IPS-20b (cell line): ENCODE measurements at regions not wholly inside any gene's neighbourhood (a gene's known extent, or its start where the extent isn't known, plus 50 kb on each side); places are given as distances from the start of the nearest gene placed in this dataset.
"Not testable (repeated sequence)": the region's sequence is repeated elsewhere in the genome, so short reads cannot be mapped to it uniquely, and the experiment has no call there.

Experiments used
- H3K27ac ChIP-seq: one replicate; pipeline ENCODE4 v1.5.1; 2013; ENCODE audit warnings: low read length
- H3K27me3 ChIP-seq: 2 replicates; pipeline ENCODE4 v1.6.1; 2013; ENCODE audit warnings: mild to moderate bottlenecking, low read length, inconsistent platforms; ENCODE audit not compliant: insufficient read depth
- H3K36me3 ChIP-seq: 2 replicates; pipeline ENCODE4 v1.6.1; 2013; ENCODE audit warnings: low read depth, mild to moderate bottlenecking, inconsistent platforms, low read length, moderate library complexity; ENCODE audit not compliant: insufficient read depth
- H3K4me1 ChIP-seq: 2 replicates; pipeline ENCODE4 v1.6.1; 2013; ENCODE audit warnings: mild to moderate bottlenecking, control low read depth, inconsistent platforms, low read length, moderate library complexity; ENCODE audit not compliant: insufficient read depth
- H3K4me3 ChIP-seq: 2 replicates; pipeline ENCODE4 v1.5.1; 2013; ENCODE audit warnings: mild to moderate bottlenecking, low read length, inconsistent platforms
- H3K9ac ChIP-seq: 2 replicates; pipeline ENCODE4 v1.6.1; 2013; ENCODE audit warnings: low read depth, mild to moderate bottlenecking, inconsistent platforms, low read length, moderate library complexity
- H3K9me3 ChIP-seq: 2 replicates; pipeline ENCODE4 v1.6.1; 2013; ENCODE audit warnings: mild to moderate bottlenecking, low read depth, low read length, inconsistent platforms; ENCODE audit not compliant: insufficient read depth

DNA sequence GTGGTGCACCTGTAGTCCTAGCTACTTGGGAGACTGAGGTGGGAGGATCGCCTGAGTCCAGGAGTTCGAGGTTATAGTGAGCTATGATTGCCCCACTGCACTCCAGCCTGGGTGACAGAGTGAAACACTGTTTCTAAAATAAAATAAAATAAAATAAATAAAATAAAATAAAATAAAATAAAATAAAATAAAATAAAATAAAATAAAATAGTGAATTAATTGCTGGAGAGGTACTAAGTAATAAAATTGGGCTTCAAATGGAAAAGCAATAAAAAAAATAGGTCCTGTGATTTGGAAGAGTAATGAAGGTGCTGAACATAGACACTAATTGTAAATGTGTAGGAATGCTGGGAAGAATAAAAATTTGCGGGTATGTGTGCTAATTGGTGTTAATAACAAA, 126.2 kb upstream of the KLF12 start:
- H3K27ac ChIP-seq, H3K9me3 ChIP-seq, H3K4me1 ChIP-seq, H3K4me3 ChIP-seq, H3K27me3 ChIP-seq, H3K9ac ChIP-seq, H3K36me3 ChIP-seq: not testable (repeated sequence)

DNA sequence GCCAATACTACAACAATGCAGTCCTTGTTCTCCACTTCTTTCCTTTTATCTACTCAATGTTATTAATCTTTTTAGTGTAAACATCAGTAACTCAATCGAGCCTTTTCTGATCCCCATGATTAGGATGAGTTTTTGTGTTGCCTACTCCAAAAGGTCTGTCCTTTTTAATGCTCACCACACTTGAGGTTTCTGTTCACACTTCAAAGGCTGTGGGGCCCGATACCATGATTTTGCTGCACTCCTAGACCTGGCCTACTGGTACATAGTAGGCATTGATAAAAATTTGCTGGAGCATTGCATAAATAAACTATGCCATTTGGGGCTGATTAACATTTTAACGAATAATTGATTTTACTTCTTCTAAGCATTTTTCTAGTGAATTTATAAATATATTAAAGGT, 125.4 kb upstream of the KLF12 start:
- Histone ChIP-seq H3K36me3 (no peaks in the 10 kb centered on the region), H3K9me3 (0 out of 2 replicates have a peak, but pooled peaks cover 2% of the 10 kb centered on the region), H3K4me1 (no peaks in the 10 kb centered on the region), H3K27ac (no peak overlapping the region), H3K27me3 (no peaks in the 10 kb centered on the region), H3K9ac (no peak overlapping the region), H3K4me3 (no peak overlapping the region)

DNA sequence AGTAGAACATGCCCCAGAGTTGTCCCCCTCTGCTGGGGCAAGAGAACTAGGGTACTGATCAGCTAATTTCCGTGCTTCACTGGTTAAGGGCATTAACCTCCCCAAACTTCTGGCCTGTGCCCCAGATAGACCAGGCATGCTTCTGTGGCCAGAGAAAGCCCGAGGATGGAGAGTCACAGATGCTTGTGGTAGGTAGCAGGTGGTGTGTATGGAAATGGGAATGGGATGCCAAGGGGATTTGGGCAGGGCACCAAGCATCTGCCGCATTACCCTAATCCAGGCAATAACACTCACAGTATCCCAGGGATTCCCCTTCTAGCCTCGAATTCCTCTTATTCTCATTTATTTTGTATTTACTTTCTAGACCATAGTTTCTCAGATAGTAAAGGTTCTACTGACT, 124.8 kb upstream of the KLF12 start:
- Histone ChIP-seq H3K4me1 (no peaks in the 10 kb centered on the region), H3K27ac (no peak overlapping the region), H3K9ac (no peak overlapping the region), H3K27me3 (no peaks in the 10 kb centered on the region), H3K9me3 (0 out of 2 replicates have a peak, but pooled peaks cover 2% of the 10 kb centered on the region), H3K36me3 (no peaks in the 10 kb centered on the region), H3K4me3 (no peak overlapping the region)

DNA sequence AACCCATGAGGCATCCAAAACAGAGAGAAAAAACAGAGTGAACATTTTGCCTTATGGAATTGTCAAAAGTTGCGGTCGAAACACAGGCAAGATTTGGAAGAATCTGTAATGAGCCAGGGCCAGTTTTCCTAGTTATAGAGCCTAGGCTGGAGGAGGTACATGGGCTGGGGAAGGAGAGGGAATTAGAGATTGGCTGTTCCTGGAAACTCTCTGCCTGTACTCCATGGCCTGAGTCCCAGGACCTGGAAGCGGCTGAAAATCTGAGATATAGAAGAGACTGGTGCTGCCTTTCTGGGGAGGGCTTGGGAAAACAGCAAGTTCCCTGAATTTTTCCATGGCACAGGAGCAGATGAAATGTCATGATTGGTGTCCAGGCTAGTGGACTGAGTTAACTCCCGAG, 122.8 kb upstream of the KLF12 start:
- Histone ChIP-seq H3K9me3 (no peaks in the 10 kb centered on the region), H3K4me1 (no peaks in the 10 kb centered on the region), H3K27ac (no peak overlapping the region), H3K4me3 (no peak overlapping the region), H3K36me3 (no peaks in the 10 kb centered on the region), H3K9ac (no peak overlapping the region), H3K27me3 (no peaks in the 10 kb centered on the region)

DNA sequence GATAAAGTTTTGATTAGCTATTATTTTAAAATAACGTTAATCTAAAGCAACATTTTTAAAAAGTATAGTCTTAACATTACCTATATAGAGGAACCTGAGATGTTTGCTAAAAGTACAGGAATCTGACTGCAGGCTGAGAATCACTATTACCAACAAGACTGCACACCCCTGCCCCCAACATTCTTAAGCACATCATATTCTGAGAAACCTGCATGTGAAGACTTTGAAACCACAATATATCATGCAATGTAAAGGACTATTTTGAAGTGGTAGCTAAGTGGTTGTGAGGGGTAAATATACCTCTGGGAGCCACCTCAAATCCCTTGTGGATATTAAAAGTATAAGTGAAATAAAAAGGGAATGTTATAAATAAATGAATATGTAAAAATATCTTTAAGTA, 119.0 kb upstream of the KLF12 start:
- H3K27ac ChIP-seq: no peak overlapping the region
- H3K36me3 ChIP-seq: no peaks in the 10 kb centered on the region
- no peaks in the 10 kb centered on the region for H3K9me3 ChIP-seq
- H3K9ac ChIP-seq: no peak overlapping the region
- no peaks in the 10 kb centered on the region for H3K27me3 ChIP-seq
- no peaks in the 10 kb centered on the region for H3K4me1 ChIP-seq
- no peak overlapping the region for H3K4me3 ChIP-seq

DNA sequence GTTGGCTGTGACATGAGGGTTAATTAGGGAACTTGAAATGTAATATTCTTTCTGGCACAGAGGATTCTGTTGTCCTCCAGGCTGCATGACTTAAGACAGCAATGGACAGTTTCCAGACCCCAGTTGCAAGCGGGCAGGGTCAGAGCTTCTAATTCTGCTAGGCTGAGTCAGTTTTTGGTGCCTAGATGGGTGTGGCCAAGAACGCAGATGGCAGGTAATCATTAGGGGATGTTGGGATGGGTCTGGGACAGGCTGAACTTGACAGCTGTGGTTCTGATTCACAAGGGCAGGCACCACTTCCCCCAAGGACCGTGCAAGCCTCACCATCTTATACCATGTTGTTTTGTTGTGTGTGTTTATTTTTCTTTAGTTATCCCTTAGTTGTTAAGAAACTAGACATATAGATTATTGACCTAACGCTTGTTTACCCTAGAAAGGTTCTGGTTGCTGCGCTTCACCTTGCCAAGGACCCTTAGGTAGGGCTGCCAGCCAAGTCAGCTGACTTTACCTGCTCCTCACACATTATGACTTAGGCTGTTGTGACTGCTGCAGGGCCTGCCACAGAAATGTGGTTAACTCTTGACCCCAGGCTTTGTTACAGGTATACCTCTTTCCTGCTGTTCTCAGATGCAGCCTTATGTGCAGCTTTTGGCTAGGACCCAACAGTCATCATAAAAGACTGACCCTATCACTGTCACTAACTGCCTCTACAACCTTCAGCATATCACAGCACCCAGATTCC, 117.7 kb upstream of the KLF12 start:
- H3K9ac ChIP-seq: no peak overlapping the region
- H3K27me3 ChIP-seq: no peaks in the 10 kb centered on the region
- no peak overlapping the region for H3K4me3 ChIP-seq
- no peak overlapping the region for H3K27ac ChIP-seq
- no peaks in the 10 kb centered on the region for H3K9me3 ChIP-seq
- H3K36me3 ChIP-seq: no peaks in the 10 kb centered on the region
- no peaks in the 10 kb centered on the region for H3K4me1 ChIP-seq

DNA sequence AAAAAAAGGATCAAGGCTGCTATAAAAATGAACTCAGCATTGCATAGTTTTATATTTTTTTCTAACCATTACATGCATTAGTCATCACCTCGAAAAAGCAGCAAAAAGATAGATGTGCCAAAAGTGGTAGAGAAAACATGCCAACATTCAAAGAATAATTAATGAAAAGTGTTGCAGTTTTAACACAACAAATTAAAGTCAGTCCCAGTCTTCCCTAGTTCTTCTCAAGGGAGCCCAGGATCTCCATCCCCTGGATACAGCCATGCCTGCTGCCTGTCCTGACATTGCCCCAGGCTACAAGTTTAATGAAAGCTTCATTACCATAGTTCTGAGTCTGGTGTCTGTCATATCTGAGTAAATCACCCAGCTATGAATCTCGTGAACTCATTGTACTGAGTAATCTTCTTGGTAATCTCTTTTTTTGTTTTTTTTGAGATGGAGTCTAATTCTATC, 116.6 kb upstream of the KLF12 start:
- Histone ChIP-seq H3K36me3 (no peaks in the 10 kb centered on the region), H3K9ac (no peak overlapping the region), H3K9me3 (no peaks in the 10 kb centered on the region), H3K27ac (no peak overlapping the region), H3K27me3 (no peaks in the 10 kb centered on the region), H3K4me3 (no peak overlapping the region), H3K4me1 (no peaks in the 10 kb centered on the region)

DNA sequence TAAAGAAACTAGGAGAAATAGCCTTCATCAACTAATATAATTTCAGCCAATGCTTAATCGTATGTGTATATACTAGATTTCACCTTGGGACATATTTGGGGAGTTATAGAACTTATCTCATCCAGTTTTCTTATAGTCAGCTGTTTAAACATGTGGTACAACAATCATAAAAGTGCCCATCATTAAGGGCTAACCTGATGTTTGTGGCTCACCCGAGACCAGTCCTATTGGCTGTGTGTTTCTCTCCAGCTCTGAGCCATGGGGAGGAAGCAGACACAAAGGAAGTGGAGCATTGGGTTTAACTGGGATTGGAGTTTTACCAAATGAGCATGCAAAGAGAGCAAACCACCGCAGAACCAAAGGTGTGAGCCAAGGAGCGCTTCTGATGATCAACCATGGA, 114.3 kb upstream of the KLF12 start:
- Histone ChIP-seq H3K4me1 (no peaks in the 10 kb centered on the region), H3K9me3 (no peaks in the 10 kb centered on the region), H3K9ac (no peak overlapping the region), H3K27ac (no peak overlapping the region), H3K4me3 (no peak overlapping the region), H3K27me3 (no peaks in the 10 kb centered on the region), H3K36me3 (no peaks in the 10 kb centered on the region)

DNA sequence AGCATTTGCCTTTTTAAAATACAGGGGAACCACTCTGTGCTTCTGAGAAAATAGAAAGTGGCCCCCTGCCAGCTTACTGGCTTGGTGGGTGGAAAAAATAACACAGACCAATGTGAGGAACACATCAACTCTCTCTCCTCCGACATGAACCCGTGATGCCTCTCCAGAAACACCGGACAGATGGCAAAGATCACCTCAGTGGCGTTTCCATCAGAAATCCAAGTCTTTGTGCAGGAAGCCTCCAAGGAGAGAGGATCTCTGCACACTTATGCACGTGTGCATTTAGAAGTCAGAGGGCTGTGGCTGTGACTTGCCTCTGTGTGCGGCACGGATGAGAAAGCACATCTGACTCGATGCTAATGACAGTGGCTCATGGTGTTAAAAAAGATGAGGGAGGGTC, 112.3 kb upstream of the KLF12 start:
- H3K9me3 ChIP-seq: no peaks in the 10 kb centered on the region
- H3K9ac ChIP-seq: no peak overlapping the region
- no peaks in the 10 kb centered on the region for H3K27me3 ChIP-seq
- no peak overlapping the region for H3K27ac ChIP-seq
- H3K4me3 ChIP-seq: no peak overlapping the region
- no peaks in the 10 kb centered on the region for H3K4me1 ChIP-seq
- H3K36me3 ChIP-seq: no peaks in the 10 kb centered on the region

DNA sequence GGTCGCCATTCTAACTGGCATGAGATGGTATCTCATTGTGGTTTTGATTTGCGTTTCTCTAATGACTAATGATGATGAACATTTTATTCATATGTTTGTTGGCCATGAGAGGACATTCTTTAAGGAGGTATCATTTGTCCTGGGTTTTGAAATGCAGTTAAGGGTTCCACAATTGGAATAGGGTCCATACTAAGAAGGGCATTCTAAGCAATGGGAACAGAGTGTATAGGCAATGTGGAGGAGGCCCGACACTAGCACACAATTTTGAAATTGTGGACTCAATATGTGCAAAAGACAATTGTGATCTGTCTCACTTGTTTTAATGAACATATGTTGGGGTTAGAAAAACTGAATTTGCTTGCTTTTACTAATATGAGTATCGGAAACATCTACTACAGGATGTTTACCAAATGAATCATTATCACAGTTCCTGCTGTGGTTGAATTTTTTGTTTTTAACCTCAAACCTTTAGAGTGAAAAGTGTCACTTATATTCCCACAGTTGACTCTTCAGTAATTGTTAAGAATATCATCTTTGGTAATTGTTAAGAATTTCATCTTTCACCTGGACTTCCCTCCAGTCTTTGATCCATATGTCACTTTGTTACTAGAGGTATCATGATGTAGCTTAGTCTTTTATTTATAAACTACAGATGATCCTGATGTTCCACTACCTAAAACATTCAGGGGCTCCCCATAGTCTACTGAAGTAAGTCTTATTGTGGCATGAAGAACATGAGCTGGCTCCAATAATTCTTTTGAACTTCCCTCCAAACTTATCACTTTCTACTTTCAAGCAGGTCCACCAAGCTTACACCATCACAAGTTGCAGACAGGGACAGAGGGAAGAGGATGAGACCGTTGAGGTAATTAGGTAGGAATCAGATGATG, 109.7 kb upstream of the KLF12 start:
- Histone ChIP-seq H3K4me3 (no peak overlapping the region), H3K27ac (no peak overlapping the region)

DNA sequence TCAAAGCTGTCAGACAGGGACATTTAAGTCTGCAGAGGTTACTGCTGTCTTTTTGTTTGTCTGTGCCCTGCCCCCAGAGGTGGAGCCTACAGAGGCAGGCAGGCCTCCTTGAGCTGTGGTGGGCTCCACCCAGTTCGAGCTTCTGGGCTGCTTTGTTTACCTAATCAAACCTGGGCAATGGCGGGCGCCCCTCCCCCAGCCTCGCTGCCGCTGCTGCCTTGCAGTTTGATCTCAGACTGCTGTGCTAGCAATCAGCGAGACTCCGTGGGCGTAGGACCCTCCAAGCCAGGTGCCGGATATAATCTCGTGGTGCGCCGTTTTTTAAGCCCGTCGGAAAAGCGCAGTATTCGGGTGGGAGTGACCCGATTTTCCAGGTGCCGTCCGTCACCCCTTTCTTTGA, 107.1 kb upstream of the KLF12 start:
- not testable (repeated sequence) for H3K36me3 ChIP-seq, H3K9me3 ChIP-seq, H3K27ac ChIP-seq, H3K4me3 ChIP-seq, H3K4me1 ChIP-seq, H3K27me3 ChIP-seq, H3K9ac ChIP-seq

More for the DNA sequence above, 109.7 kb upstream of the KLF12 start:
- Histone ChIP-seq H3K27me3 (no peaks in the 10 kb centered on the region), H3K4me1 (no peaks in the 10 kb centered on the region), H3K36me3 (no peaks in the 10 kb centered on the region), H3K9me3 (no peaks in the 10 kb centered on the region), H3K9ac (no peak overlapping the region)

DNA sequence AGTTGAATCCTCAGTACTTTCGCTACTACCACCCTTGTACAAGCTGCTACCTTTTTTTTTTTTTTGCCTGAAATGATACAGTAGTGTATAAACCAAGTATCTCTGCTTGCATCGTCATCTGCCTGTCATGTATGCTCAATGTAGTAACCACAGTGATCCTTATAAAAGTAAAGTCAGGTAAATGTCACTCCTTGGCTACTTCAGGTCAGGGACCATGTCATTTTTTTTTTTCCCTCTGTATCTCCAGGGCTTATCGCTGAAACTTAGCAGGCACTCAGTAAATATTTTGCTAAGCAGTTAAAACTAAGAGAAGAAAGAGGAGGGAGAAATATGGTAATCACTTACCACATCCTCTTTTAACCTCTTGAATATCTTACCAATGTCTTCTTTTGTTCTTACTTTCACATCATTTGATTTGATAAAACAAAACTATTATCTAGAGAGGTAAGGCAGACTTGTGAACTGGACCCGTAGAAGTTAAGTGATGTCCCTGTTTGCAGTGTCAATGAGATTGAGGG, 96.8 kb upstream of the KLF12 start:
- no peak overlapping the region for H3K27ac ChIP-seq
- no peak overlapping the region for H3K9ac ChIP-seq

More for the DNA sequence above, 96.8 kb upstream of the KLF12 start:
- Histone ChIP-seq H3K4me1 (no peaks in the 10 kb centered on the region), H3K36me3 (no peaks in the 10 kb centered on the region), H3K27me3 (no peaks in the 10 kb centered on the region), H3K4me3 (no peak overlapping the region), H3K9me3 (no peaks in the 10 kb centered on the region)
